22Rv1 (cell line): ENCODE measurements at regions not wholly inside any gene's neighbourhood (a gene's known extent, or its start where the extent isn't known, plus 50 kb on each side); places are given as distances from the start of the nearest gene placed in this dataset.

Experiments
- H3K27ac ChIP-seq: fragments of 450-650 bp; 2 replicates; pipeline ENCODE4 v1.5.1; 2017
- CTCF ChIP-seq: fragments of 450-650 bp; IDR thresholded peaks from 2 replicates; pipeline ENCODE4 v1.5.1; 2017; ENCODE audit warnings: mild to moderate bottlenecking
- ZFX ChIP-seq: fragments of 450-650 bp; IDR thresholded peaks from 2 replicates; pipeline ENCODE4 v1.6.1; 2017; ENCODE audit warnings: antibody characterized with exemption, borderline replicate concordance

- H3K27ac ChIP-seq, result no peak overlapping the region
- TF ChIP-seq ZFX, result no peak
- no peak for TF ChIP-seq CTCF
Observed at GRCh38 chr15:37165395-37165794, 65.0 kb upstream of the MEIS2 start.

- no peak for TF ChIP-seq ZFX
- TF ChIP-seq CTCF, result no peak
- no peak overlapping the region for H3K27ac ChIP-seq
Observed at GRCh38 chr15:37166402-37166801, 66.1 kb upstream of the MEIS2 start.

- no peak overlapping the region for H3K27ac ChIP-seq
- no peak for TF ChIP-seq CTCF
- TF ChIP-seq ZFX, result no peak
Observed at GRCh38 chr15:37181339-37181738, 81.0 kb upstream of the MEIS2 start.

- H3K27ac ChIP-seq, result no peak overlapping the region
- TF ChIP-seq CTCF, result no peak
- TF ChIP-seq ZFX, result no peak
Observed at GRCh38 chr15:37199545-37199944, 99.2 kb upstream of the MEIS2 start.

- TF ChIP-seq CTCF, result no peak
- TF ChIP-seq ZFX, result no peak
- no peak overlapping the region for H3K27ac ChIP-seq
Observed at GRCh38 chr15:37203050-37203449, 102.7 kb upstream of the MEIS2 start.

- H3K27ac ChIP-seq, result no peak overlapping the region
- TF ChIP-seq ZFX (no peak), CTCF (no peak)
Observed at GRCh38 chr15:37204692-37205091, 104.3 kb upstream of the MEIS2 start.

- TF ChIP-seq ZFX (no peak), CTCF (no peak)
- H3K27ac ChIP-seq, result no peak overlapping the region
Observed at GRCh38 chr15:37206690-37207089, 106.3 kb upstream of the MEIS2 start.
